Calu3 (cell line): ENCODE measurements at regions not wholly inside any gene's neighbourhood (a gene's known extent, or its start where the extent isn't known, plus 50 kb on each side); places are given as distances from the start of the nearest gene placed in this dataset.

ENCODE experiments used
- BruUV-seq: library from RNA; stranded (reverse); fragments of 400-500 nt; replicated peaks from 2 replicates; lab custom pipeline; 2021; lab: Mats Ljungman, UMichigan
- CTCF ChIA-PET: fragments of 300-600 bp; sonication (Branson Sonifier 250); formaldehyde crosslinking; loops from one replicate; lab custom pipeline; 2022; ENCODE audit warnings: antibody characterized with exemption; lab: Charles Lee
- DNase-seq: peaks from one replicate; pipeline ENCODE4 v3.0.0; 2022
- H3K27ac Mint-ChIP-seq: one replicate; pipeline ENCODE4 v1.8.0; 2022; ENCODE audit warnings: mixed read lengths; ENCODE audit not compliant: unreplicated experiment
- H3K27me3 Mint-ChIP-seq: one replicate; pipeline ENCODE4 v1.8.0; 2022; ENCODE audit warnings: mixed read lengths; ENCODE audit not compliant: unreplicated experiment
- H3K36me3 Mint-ChIP-seq: one replicate; pipeline ENCODE4 v1.8.0; 2022; ENCODE audit warnings: mild to moderate bottlenecking, moderate library complexity, mixed read lengths; ENCODE audit not compliant: insufficient read depth, unreplicated experiment
- H3K4me1 Mint-ChIP-seq: one replicate; pipeline ENCODE4 v1.8.0; 2022; ENCODE audit warnings: mild to moderate bottlenecking, low read depth, mixed read lengths; ENCODE audit not compliant: unreplicated experiment
- H3K4me3 Mint-ChIP-seq: one replicate; pipeline ENCODE4 v1.8.0; 2022; ENCODE audit warnings: mild to moderate bottlenecking, low read depth, moderate library complexity, mixed read lengths; ENCODE audit not compliant: unreplicated experiment
- H3K9me3 Mint-ChIP-seq: one replicate; pipeline ENCODE4 v1.8.0; 2022; ENCODE audit warnings: low read depth, mixed read lengths; ENCODE audit not compliant: unreplicated experiment
- intact Hi-C: fragments of 100-400 bp; cut with micrococcal nuclease; formaldehyde crosslinking; loops from one replicate; pipeline ENCODE4 v1.10.0; 2022; ENCODE audit not compliant: unreplicated experiment
- TF ChIP-seq, protein P1 (sequence below): fragments of 200-600 bp; IDR thresholded peaks from one replicate; pipeline ENCODE4 v1.8.0; 2022; ENCODE audit warnings: antibody characterized with exemption; ENCODE audit not compliant: unreplicated experiment

DNA sequence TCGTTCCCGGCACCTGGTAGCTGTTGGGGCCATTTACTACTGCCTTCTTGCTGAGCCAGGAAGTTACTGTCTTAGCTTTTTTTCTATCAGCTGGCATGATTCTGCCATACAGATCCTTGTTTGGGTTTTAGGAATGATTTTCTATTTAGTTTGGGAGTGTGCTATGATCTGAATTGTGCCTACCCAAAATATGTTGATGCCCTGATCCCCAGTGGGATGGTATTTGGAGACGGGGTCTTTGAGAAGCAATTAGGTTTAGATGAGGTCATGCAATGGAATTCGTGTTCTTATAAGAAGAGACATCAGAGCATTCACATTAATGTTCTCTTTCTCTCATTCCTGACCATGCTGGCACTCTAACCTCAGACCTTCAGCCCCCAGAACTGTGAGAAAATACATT lies 59.4 kb upstream of the HS3ST2 start:
- no peak overlapping the region for H3K27ac Mint-ChIP-seq
- H3K4me3 Mint-ChIP-seq, result no peak overlapping the region
- BruUV-seq, result no TSS peak
- H3K27me3 Mint-ChIP-seq, result peaks cover 42% of the 10 kb centered on the region
- intact Hi-C loops, result no loop called here
- H3K4me1 Mint-ChIP-seq, result no peaks in the 10 kb centered on the region
- TF ChIP-seq, protein P1, sequence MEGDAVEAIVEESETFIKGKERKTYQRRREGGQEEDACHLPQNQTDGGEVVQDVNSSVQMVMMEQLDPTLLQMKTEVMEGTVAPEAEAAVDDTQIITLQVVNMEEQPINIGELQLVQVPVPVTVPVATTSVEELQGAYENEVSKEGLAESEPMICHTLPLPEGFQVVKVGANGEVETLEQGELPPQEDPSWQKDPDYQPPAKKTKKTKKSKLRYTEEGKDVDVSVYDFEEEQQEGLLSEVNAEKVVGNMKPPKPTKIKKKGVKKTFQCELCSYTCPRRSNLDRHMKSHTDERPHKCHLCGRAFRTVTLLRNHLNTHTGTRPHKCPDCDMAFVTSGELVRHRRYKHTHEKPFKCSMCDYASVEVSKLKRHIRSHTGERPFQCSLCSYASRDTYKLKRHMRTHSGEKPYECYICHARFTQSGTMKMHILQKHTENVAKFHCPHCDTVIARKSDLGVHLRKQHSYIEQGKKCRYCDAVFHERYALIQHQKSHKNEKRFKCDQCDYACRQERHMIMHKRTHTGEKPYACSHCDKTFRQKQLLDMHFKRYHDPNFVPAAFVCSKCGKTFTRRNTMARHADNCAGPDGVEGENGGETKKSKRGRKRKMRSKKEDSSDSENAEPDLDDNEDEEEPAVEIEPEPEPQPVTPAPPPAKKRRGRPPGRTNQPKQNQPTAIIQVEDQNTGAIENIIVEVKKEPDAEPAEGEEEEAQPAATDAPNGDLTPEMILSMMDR, result no peak
- no peaks in the 10 kb centered on the region for H3K36me3 Mint-ChIP-seq
- CTCF ChIA-PET, result interaction anchor here (0.7 to 1.1 kb wide), 2 partner anchors 10 to 59 kb away, joined by 3 read pairs; no protein-coding TSS in a partner anchor
- H3K9me3 Mint-ChIP-seq, result peaks cover 4% of the 10 kb centered on the region
- DNase-seq, result no peak

DNA sequence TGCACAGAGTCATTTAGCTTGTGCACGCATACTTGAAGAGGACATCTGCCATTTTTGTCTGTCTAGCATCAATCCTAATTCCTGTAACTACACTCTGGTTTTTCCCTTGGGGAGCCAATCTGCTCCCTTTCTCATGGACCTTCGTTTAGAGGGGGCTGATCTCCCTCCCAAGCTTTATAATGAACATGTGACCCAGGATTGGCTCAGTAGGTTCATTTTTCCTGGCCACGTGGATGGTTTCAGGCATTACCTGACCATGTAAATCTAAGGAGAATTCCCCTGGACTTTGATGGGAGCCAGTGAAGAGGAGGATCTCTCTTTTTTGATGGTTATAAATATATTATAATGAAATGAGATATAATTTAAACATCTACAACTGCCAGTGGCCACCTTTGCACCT lies 56.8 kb upstream of the HS3ST2 start:
- H3K9me3 Mint-ChIP-seq, result no peaks in the 10 kb centered on the region
- BruUV-seq, result no TSS peak
- H3K4me3 Mint-ChIP-seq, result no peak overlapping the region
- H3K27me3 Mint-ChIP-seq, result peaks cover 42% of the 10 kb centered on the region
- CTCF ChIA-PET, result no interaction called here
- no peak for DNase-seq
- no peaks in the 10 kb centered on the region for H3K4me1 Mint-ChIP-seq
- H3K36me3 Mint-ChIP-seq, result no peaks in the 10 kb centered on the region
- intact Hi-C loops, result no loop called here
- no peak overlapping the region for H3K27ac Mint-ChIP-seq
- TF ChIP-seq, protein P1, result no peak

DNA sequence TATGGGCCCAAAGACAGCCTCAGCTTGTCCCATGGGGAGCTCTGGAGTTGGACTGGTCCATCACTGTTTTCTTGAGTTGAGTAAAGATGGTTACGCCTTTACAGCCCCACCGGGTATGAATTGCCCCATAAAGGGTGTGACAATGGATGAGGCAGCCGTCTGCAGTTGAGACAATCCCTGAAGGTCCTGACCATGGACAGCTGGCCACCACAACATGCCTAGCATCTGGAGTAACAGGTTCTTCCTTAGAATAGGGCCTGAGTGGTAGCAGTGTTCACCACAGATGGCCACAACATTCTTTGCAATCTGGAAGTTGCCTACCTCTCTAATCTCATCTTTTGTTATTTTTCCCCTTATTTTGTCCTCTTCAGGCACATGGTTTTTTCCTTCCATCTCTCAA lies 51.5 kb upstream of the HS3ST2 start:
- CTCF ChIA-PET, result no interaction called here
- Mint-ChIP-seq H3K27me3 (peaks cover 11% of the 10 kb centered on the region), H3K36me3 (no peaks in the 10 kb centered on the region), H3K4me3 (no peak overlapping the region), H3K4me1 (no peaks in the 10 kb centered on the region), H3K27ac (no peak overlapping the region), H3K9me3 (no peaks in the 10 kb centered on the region)
- BruUV-seq, result no TSS peak
- intact Hi-C loops, result no loop called here
- no peak for DNase-seq
- TF ChIP-seq, protein P1, result no peak

DNA sequence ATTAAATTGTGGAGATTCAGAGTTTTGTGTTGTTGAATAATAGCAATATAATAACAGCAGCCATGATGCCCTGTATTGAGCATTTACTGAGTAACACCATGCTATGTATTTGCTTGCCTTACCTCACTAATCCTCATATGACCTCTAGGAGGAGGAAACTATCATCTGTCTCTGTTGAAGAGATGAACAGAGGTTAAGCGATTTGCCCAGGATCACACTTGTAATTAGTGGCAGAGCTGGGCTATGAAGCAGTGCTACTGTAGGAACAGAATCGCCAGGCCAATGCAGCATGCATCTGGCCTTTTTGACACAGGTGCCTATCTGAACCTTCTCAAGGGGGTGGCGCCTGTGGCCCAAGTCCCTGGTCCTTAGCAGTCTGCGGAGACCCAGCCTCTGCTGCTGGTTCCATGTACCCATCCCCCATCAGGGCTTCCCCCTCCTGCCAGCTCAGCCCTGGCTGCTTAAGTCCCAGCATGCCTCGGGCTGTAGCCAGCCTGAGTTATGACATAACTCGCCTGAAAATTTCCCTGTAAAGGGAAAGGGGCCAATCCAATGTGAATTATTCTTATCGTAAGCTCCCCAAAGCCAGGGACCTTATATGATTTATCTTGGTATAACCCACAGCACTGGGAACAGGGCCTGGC lies 50.4 kb upstream of the HS3ST2 start:
- TF ChIP-seq, protein P1, result no peak
- H3K4me3 Mint-ChIP-seq, result no peak overlapping the region
- H3K36me3 Mint-ChIP-seq, result no peaks in the 10 kb centered on the region
- no peak for DNase-seq
- peaks cover under 1% of the 10 kb centered on the region for H3K27me3 Mint-ChIP-seq
- BruUV-seq, result no TSS peak
- no peak overlapping the region for H3K27ac Mint-ChIP-seq
- intact Hi-C loops, result no loop called here
- H3K9me3 Mint-ChIP-seq, result no peaks in the 10 kb centered on the region
- CTCF ChIA-PET, result interaction anchor here (0.5 kb wide), 1 partner anchor 44 kb away, joined by 4 read pairs; no protein-coding TSS in a partner anchor
- no peaks in the 10 kb centered on the region for H3K4me1 Mint-ChIP-seq
